ENCODE measurements at regions not wholly inside any gene's neighbourhood (a gene's known extent, or its start where the extent isn't known, plus 50 kb on each side); places are given as distances from the start of the nearest gene placed in this dataset.
"Not testable (repeated sequence)": the region's sequence is repeated elsewhere in the genome, so short reads cannot be mapped to it uniquely, and the experiment has no call there.

- no peak for DNase-seq
Observed at GRCh38 chr6:81455641-81456040, 296.8 kb downstream of the TENT5A start.

- DNase-seq = peak; percentile 89
Observed at GRCh38 chr6:81451787-81452186, 300.7 kb downstream of the TENT5A start.

- DNase-seq = peak; percentile 69
Observed at GRCh38 chr6:81450180-81450579, 302.3 kb downstream of the TENT5A start.

- no peak for DNase-seq
Observed at GRCh38 chr6:81446509-81446908, 306.0 kb downstream of the TENT5A start.

GRCh38 chr6:81439417-81439816 is 313.1 kb downstream of the TENT5A start:
- no peak for DNase-seq

- DNase-seq = no peak
Observed at GRCh38 chr6:81436990-81437389, 315.5 kb downstream of the TENT5A start.

GRCh38 chr6:81413306-81413705 is 339.2 kb downstream of the TENT5A start:
- no peak for DNase-seq

- peak; percentile 41 for DNase-seq
Observed at GRCh38 chr6:81401970-81402690, 350.4 kb downstream of the TENT5A start.

- no peak for DNase-seq
Observed at GRCh38 chr6:81396916-81397315, 355.6 kb downstream of the TENT5A start.

- no peak for DNase-seq
Observed at GRCh38 chr6:81387163-81387562, 365.3 kb downstream of the TENT5A start.

GRCh38 chr6:81384921-81385320 is 367.6 kb downstream of the TENT5A start:
- peak; percentile 32 for DNase-seq

GRCh38 chr6:81383472-81383871 is 369.0 kb downstream of the TENT5A start:
- DNase-seq = no peak

GRCh38 chr6:81382852-81383251 is 369.6 kb downstream of the TENT5A start:
- DNase-seq = peak; percentile 8

- DNase-seq = no peak
Observed at GRCh38 chr6:81381382-81381916, 371.0 kb downstream of the TENT5A start.

GRCh38 chr6:81380718-81381338 is 371.7 kb downstream of the TENT5A start:
- DNase-seq = no peak

GRCh38 chr6:81376745-81377144 is 375.7 kb downstream of the TENT5A start:
- DNase-seq = no peak

- DNase-seq = no peak
Observed at GRCh38 chr6:81373414-81373813, 379.1 kb downstream of the TENT5A start.

GRCh38 chr6:81371930-81372329 is 380.6 kb downstream of the TENT5A start:
- no peak for DNase-seq

GRCh38 chr6:81366972-81367371 is 385.5 kb downstream of the TENT5A start:
- no peak for DNase-seq

GRCh38 chr6:81362246-81362645 is 390.2 kb downstream of the TENT5A start:
- peak; percentile 36 for DNase-seq

- DNase-seq = no peak
Observed at GRCh38 chr6:81353262-81353661, 399.2 kb downstream of the TENT5A start.

- DNase-seq = not testable (repeated sequence)
Observed at GRCh38 chr6:81344026-81344425, 408.5 kb downstream of the TENT5A start.

- DNase-seq = no peak
Observed at GRCh38 chr6:81340946-81341345, 411.5 kb downstream of the TENT5A start.

- DNase-seq = peak; percentile 58
Observed at GRCh38 chr6:81331526-81331925, 421.0 kb downstream of the TENT5A start.

Data from HCEC 1CT (cell line).